ENCODE measurements at regions not wholly inside any gene's neighbourhood (a gene's known extent, or its start where the extent isn't known, plus 50 kb on each side); places are given as distances from the start of the nearest gene placed in this dataset.
A peak's percentile ranks its signal among the peaks of the same experiment; 100 is the strongest.

DNA sequence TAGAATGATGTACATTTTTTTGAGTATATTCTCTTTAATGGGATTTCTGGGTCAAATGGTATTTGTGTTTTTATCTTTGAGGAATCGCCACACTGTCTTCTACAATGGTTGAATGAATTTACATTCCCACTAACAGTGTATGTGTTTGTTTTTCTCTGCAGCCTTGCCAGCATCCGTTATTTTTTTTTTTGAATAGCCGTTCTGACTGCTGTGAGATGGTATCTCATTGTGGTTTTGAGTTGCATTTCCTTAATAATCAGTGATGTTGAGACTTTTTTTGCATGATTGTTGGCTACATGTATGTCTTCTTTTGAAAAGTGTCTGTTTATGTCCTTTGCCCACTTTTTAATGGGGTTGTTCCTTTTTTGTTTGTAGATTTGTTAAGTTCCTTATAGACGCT is 172.7 kb upstream of the CDH8 start:
- no peak overlapping the region for H2AK5ac ChIP-seq (ENCODE audit: low read depth, low read length)
- no peak overlapping the region for H2BK5ac ChIP-seq (ENCODE audit: low read length)
- H3K18ac ChIP-seq (ENCODE audit: low read length) = no peak overlapping the region
- no peak overlapping the region for H2BK15ac ChIP-seq (ENCODE audit: low read length)
- H3K4me2 ChIP-seq (ENCODE audit: insufficient read depth, low read length, poor library complexity, severe bottlenecking) = no peak overlapping the region
- H4K91ac ChIP-seq (ENCODE audit: low read depth, low read length, poor library complexity) = no peak overlapping the region
- H3K4me1 ChIP-seq (ENCODE audit: control insufficient read depth in 2 of 2, insufficient read depth in 1 of 2, low read depth in 1 of 2, low read length in 2 of 2) = no peaks in the 10 kb centered on the region
- no peak overlapping the region for H3K27ac ChIP-seq (replicated peaks; ENCODE audit: low read length)
- H3K9me3 ChIP-seq (replicated peaks in 1 of 2; ENCODE audit: control insufficient read depth in 2 of 2, insufficient read depth in 1 of 2, low read depth in 1 of 2, low read length in 2 of 2) = peaks cover 0 to 4% of the 10 kb centered on the region in 2 donors
- no CpG with 5 or more reads among the region's 4 CpGs for WGBS, 2 donors (ENCODE audit: extremely low coverage in 2 of 2, insufficient read length in 2 of 2, insufficient replicate concordance in 1 of 2)
- no peak overlapping the region for H3K9ac ChIP-seq (ENCODE audit: low read depth, low read length, poor library complexity)
- H4K8ac ChIP-seq (ENCODE audit: low read depth, low read length) = no peak overlapping the region
- H3K14ac ChIP-seq (ENCODE audit: low read length) = no peak overlapping the region
- peak overlapping the region; percentile 11 for H2AFZ ChIP-seq (ENCODE audit: low read length)
- no peak overlapping the region for H2BK120ac ChIP-seq (ENCODE audit: low read depth, low read length)
- H3K23ac ChIP-seq (ENCODE audit: low read depth, low read length, poor library complexity) = no peak overlapping the region
- H2BK12ac ChIP-seq (ENCODE audit: low read length) = no peak overlapping the region
- H3K4me3 ChIP-seq (ENCODE audit: low read length in 2 of 2) = no peak overlapping the region
- H3K27me3 ChIP-seq (ENCODE audit: control insufficient read depth in 3 of 3, insufficient read depth in 3 of 3, low read depth in 1 of 3, low read length in 3 of 3) = no peaks in the 10 kb centered on the region
- no peak overlapping the region for H3K4ac ChIP-seq (ENCODE audit: low read length)
- DNase-seq (ENCODE audit: low spot score) = no peak
- H3K79me1 ChIP-seq (ENCODE audit: low read depth, low read length) = no peaks in the 10 kb centered on the region
- no peaks in the 10 kb centered on the region for H3K36me3 ChIP-seq (replicated peaks in 1 of 2; ENCODE audit: control insufficient read depth in 2 of 2, insufficient read depth in 2 of 2, low read length in 2 of 2)

DNA sequence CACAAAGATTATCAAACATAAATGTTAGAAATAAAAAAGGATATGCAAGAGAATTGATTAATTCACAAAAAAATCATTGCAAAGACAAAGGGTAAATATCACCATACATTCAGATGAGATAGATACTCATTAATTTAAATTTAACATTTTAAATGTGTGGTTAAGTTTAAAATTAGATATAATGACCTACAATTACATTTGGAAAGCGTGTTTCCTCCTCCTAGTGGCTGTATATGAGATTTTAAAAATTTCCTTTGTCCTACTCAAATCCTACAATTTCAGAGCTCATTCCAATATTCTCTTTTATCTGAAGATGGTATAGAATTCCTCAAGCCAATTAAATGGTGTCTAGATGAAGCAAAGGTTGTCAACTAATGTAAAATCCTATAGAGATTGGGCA is 169.2 kb upstream of the CDH8 start:
- H4K8ac ChIP-seq (ENCODE audit: low read depth, low read length) = no peak overlapping the region
- WGBS, 2 donors (ENCODE audit: extremely low coverage in 2 of 2, insufficient read length in 2 of 2, insufficient replicate concordance in 1 of 2) = no CpG with 5 or more reads among the region's 1 CpG
- H3K9me3 ChIP-seq (replicated peaks in 1 of 2; ENCODE audit: control insufficient read depth in 2 of 2, insufficient read depth in 1 of 2, low read depth in 1 of 2, low read length in 2 of 2) = no peaks in the 10 kb centered on the region
- H3K79me1 ChIP-seq (ENCODE audit: low read depth, low read length) = no peaks in the 10 kb centered on the region
- no peak overlapping the region for H3K4ac ChIP-seq (ENCODE audit: low read length)
- no peaks in the 10 kb centered on the region for H3K36me3 ChIP-seq (replicated peaks in 1 of 2; ENCODE audit: control insufficient read depth in 2 of 2, insufficient read depth in 2 of 2, low read length in 2 of 2)
- no peak overlapping the region for H2BK5ac ChIP-seq (ENCODE audit: low read length)
- no peak overlapping the region for H2AFZ ChIP-seq (ENCODE audit: low read length)
- no peak overlapping the region for H2BK120ac ChIP-seq (ENCODE audit: low read depth, low read length)
- no peak overlapping the region for H3K9ac ChIP-seq (ENCODE audit: low read depth, low read length, poor library complexity)
- H3K4me1 ChIP-seq (ENCODE audit: control insufficient read depth in 2 of 2, insufficient read depth in 1 of 2, low read depth in 1 of 2, low read length in 2 of 2) = no peaks in the 10 kb centered on the region
- H3K27ac ChIP-seq (replicated peaks; ENCODE audit: low read length) = no peak overlapping the region
- no peaks in the 10 kb centered on the region for H3K27me3 ChIP-seq (ENCODE audit: control insufficient read depth in 3 of 3, insufficient read depth in 3 of 3, low read depth in 1 of 3, low read length in 3 of 3)
- H2BK12ac ChIP-seq (ENCODE audit: low read length) = no peak overlapping the region
- H2AK5ac ChIP-seq (ENCODE audit: low read depth, low read length) = no peak overlapping the region
- H3K4me2 ChIP-seq (ENCODE audit: insufficient read depth, low read length, poor library complexity, severe bottlenecking) = no peak overlapping the region
- no peak overlapping the region for H3K14ac ChIP-seq (ENCODE audit: low read length)
- no peak for DNase-seq (ENCODE audit: low spot score)
- no peak overlapping the region for H4K91ac ChIP-seq (ENCODE audit: low read depth, low read length, poor library complexity)
- no peak overlapping the region for H2BK15ac ChIP-seq (ENCODE audit: low read length)
- H3K18ac ChIP-seq (ENCODE audit: low read length) = no peak overlapping the region
- H3K4me3 ChIP-seq (ENCODE audit: low read length in 2 of 2) = no peak overlapping the region
- H3K23ac ChIP-seq (ENCODE audit: low read depth, low read length, poor library complexity) = no peak overlapping the region

DNA sequence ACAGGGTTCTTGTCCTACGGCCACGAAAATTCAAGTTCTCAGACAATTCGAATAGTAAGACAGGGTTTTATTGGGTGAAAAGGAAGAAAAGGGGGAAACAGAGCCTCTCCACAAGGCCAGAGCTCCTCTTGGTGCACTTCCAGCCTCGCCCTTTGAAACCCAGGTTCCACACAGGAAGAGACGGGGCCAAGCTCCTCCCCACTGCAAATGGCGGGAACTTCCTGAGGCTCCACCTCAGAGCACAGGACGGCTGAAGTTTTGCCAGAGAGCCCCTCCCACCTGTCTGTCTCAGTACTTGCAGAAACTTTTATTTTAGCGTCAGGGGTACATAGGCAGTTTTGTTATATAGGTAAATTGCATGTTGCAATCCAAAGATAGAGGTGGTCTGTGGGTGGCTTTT is 165.7 kb upstream of the CDH8 start:
- no CpG with 5 or more reads among the region's 8 CpGs for WGBS, 2 donors (ENCODE audit: extremely low coverage in 2 of 2, insufficient read length in 2 of 2, insufficient replicate concordance in 1 of 2)
- no peaks in the 10 kb centered on the region for H3K9me3 ChIP-seq (replicated peaks in 1 of 2; ENCODE audit: control insufficient read depth in 2 of 2, insufficient read depth in 1 of 2, low read depth in 1 of 2, low read length in 2 of 2)
- H2AK5ac ChIP-seq (ENCODE audit: low read depth, low read length) = no peak overlapping the region
- H3K18ac ChIP-seq (ENCODE audit: low read length) = no peak overlapping the region
- no peak overlapping the region for H3K4me3 ChIP-seq (ENCODE audit: low read length in 2 of 2)
- H4K91ac ChIP-seq (ENCODE audit: low read depth, low read length, poor library complexity) = no peak overlapping the region
- H3K14ac ChIP-seq (ENCODE audit: low read length) = no peak overlapping the region
- H3K4me1 ChIP-seq (ENCODE audit: control insufficient read depth in 2 of 2, insufficient read depth in 1 of 2, low read depth in 1 of 2, low read length in 2 of 2) = no peaks in the 10 kb centered on the region
- H3K9ac ChIP-seq (ENCODE audit: low read depth, low read length, poor library complexity) = no peak overlapping the region
- no peaks in the 10 kb centered on the region for H3K79me1 ChIP-seq (ENCODE audit: low read depth, low read length)
- H3K36me3 ChIP-seq (replicated peaks in 1 of 2; ENCODE audit: control insufficient read depth in 2 of 2, insufficient read depth in 2 of 2, low read length in 2 of 2) = no peaks in the 10 kb centered on the region
- H2BK5ac ChIP-seq (ENCODE audit: low read length) = no peak overlapping the region
- no peak overlapping the region for H3K27ac ChIP-seq (replicated peaks; ENCODE audit: low read length)
- no peak overlapping the region for H2BK12ac ChIP-seq (ENCODE audit: low read length)
- no peak overlapping the region for H3K4me2 ChIP-seq (ENCODE audit: insufficient read depth, low read length, poor library complexity, severe bottlenecking)
- no peak for DNase-seq (ENCODE audit: low spot score)
- no peak overlapping the region for H3K4ac ChIP-seq (ENCODE audit: low read length)
- no peak overlapping the region for H4K8ac ChIP-seq (ENCODE audit: low read depth, low read length)
- peak overlapping the region; percentile 61 for H2AFZ ChIP-seq (ENCODE audit: low read length)
- no peak overlapping the region for H2BK15ac ChIP-seq (ENCODE audit: low read length)
- no peaks in the 10 kb centered on the region for H3K27me3 ChIP-seq (ENCODE audit: control insufficient read depth in 3 of 3, insufficient read depth in 3 of 3, low read depth in 1 of 3, low read length in 3 of 3)
- no peak overlapping the region for H2BK120ac ChIP-seq (ENCODE audit: low read depth, low read length)
- no peak overlapping the region for H3K23ac ChIP-seq (ENCODE audit: low read depth, low read length, poor library complexity)

DNA sequence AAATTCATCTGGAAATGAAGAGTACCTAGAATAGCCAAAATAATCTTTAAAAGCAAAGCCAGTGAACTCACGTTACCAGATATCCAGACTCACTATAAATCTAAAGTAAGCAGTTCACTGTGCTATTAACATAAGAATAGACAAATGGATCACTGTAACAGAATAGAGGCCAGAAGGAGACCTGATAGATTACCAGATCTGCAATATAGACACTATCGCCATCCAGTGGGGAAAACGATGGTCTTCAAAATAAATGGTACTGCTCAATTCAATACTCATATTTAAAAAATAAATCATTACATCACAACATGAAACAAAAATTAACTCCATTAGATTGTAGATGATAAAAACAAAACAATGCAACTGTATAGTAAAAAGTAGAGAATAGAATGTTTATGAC is 158.6 kb upstream of the CDH8 start:
- H3K79me1 ChIP-seq (ENCODE audit: low read depth, low read length) = no peaks in the 10 kb centered on the region
- no peak overlapping the region for H3K9ac ChIP-seq (ENCODE audit: low read depth, low read length, poor library complexity)
- H3K27ac ChIP-seq (replicated peaks; ENCODE audit: low read length) = no peak overlapping the region
- no peak overlapping the region for H3K4ac ChIP-seq (ENCODE audit: low read length)
- no peaks in the 10 kb centered on the region for H3K27me3 ChIP-seq (ENCODE audit: control insufficient read depth in 3 of 3, insufficient read depth in 3 of 3, low read depth in 1 of 3, low read length in 3 of 3)
- H3K4me3 ChIP-seq (ENCODE audit: low read length in 2 of 2) = no peak overlapping the region
- H2BK12ac ChIP-seq (ENCODE audit: low read length) = no peak overlapping the region
- H3K4me2 ChIP-seq (ENCODE audit: insufficient read depth, low read length, poor library complexity, severe bottlenecking) = no peak overlapping the region
- no peak for DNase-seq (ENCODE audit: low spot score)
- no peak overlapping the region for H2BK15ac ChIP-seq (ENCODE audit: low read length)
- H3K23ac ChIP-seq (ENCODE audit: low read depth, low read length, poor library complexity) = no peak overlapping the region
- no peak overlapping the region for H4K91ac ChIP-seq (ENCODE audit: low read depth, low read length, poor library complexity)
- no peaks in the 10 kb centered on the region for H3K9me3 ChIP-seq (replicated peaks in 1 of 2; ENCODE audit: control insufficient read depth in 2 of 2, insufficient read depth in 1 of 2, low read depth in 1 of 2, low read length in 2 of 2)
- H2BK5ac ChIP-seq (ENCODE audit: low read length) = no peak overlapping the region
- no peaks in the 10 kb centered on the region for H3K4me1 ChIP-seq (ENCODE audit: control insufficient read depth in 2 of 2, insufficient read depth in 1 of 2, low read depth in 1 of 2, low read length in 2 of 2)
- H2AFZ ChIP-seq (ENCODE audit: low read length) = no peak overlapping the region
- H2BK120ac ChIP-seq (ENCODE audit: low read depth, low read length) = no peak overlapping the region
- H3K14ac ChIP-seq (ENCODE audit: low read length) = no peak overlapping the region
- WGBS, 2 donors (ENCODE audit: extremely low coverage in 2 of 2, insufficient read length in 2 of 2, insufficient replicate concordance in 1 of 2) = no CpG with 5 or more reads among the region's 3 CpGs
- H3K18ac ChIP-seq (ENCODE audit: low read length) = no peak overlapping the region
- H4K8ac ChIP-seq (ENCODE audit: low read depth, low read length) = no peak overlapping the region
- no peak overlapping the region for H2AK5ac ChIP-seq (ENCODE audit: low read depth, low read length)
- no peaks in the 10 kb centered on the region for H3K36me3 ChIP-seq (replicated peaks in 1 of 2; ENCODE audit: control insufficient read depth in 2 of 2, insufficient read depth in 2 of 2, low read length in 2 of 2)
